HEK293 (cell line): ENCODE measurements at regions not wholly inside any gene's neighbourhood (a gene's known extent, or its start where the extent isn't known, plus 50 kb on each side); places are given as distances from the start of the nearest gene placed in this dataset.

Experiments
- GFI1B ChIP-seq: fragments of 450-650 bp; formaldehyde crosslinking; IDR thresholded peaks from 2 replicates; pipeline ENCODE4 v1.5.1; 2016; ENCODE audit warnings: missing biosample characterization, missing genetic modification characterization
- GLI2 ChIP-seq: fragments of 450-650 bp; formaldehyde crosslinking; IDR thresholded peaks from 2 replicates; pipeline ENCODE4; 2017; ENCODE audit warnings: missing biosample characterization, missing genetic modification characterization, low read depth, borderline replicate concordance
- GLIS1 ChIP-seq: fragments of 450-650 bp; formaldehyde crosslinking; IDR thresholded peaks from 2 replicates; pipeline ENCODE4 v1.5.1; 2016; ENCODE audit warnings: missing biosample characterization, missing genetic modification characterization
- HOXD13 ChIP-seq: sonication (generic); formaldehyde crosslinking; IDR thresholded peaks from 2 replicates; pipeline ENCODE4 v1.8.0; 2022; ENCODE audit warnings: missing genetic modification reagents, borderline replicate concordance
- IKZF3 ChIP-seq: fragments of 450-650 bp; IDR thresholded peaks from 2 replicates; pipeline ENCODE4 v1.5.0; 2018; ENCODE audit warnings: missing biosample characterization, mild to moderate bottlenecking, missing genetic modification characterization, moderate library complexity
- KLF16 ChIP-seq: fragments of 450-650 bp; formaldehyde crosslinking; IDR thresholded peaks from 2 replicates; pipeline ENCODE4 v1.5.1; 2017; ENCODE audit warnings: missing biosample characterization, missing genetic modification characterization
- MYNN ChIP-seq: fragments of 450-650 bp; formaldehyde crosslinking; IDR thresholded peaks from 2 replicates; pipeline ENCODE4 v1.5.1; 2016; ENCODE audit warnings: missing biosample characterization, missing genetic modification characterization, borderline replicate concordance
- OSR2 ChIP-seq: fragments of 450-650 bp; formaldehyde crosslinking; IDR thresholded peaks from 2 replicates; pipeline ENCODE4 v1.5.1; 2016; ENCODE audit warnings: missing biosample characterization, missing genetic modification characterization
- PRDM1 ChIP-seq: fragments of 450-650 bp; formaldehyde crosslinking; IDR thresholded peaks from 2 replicates; pipeline ENCODE4; 2016; ENCODE audit warnings: missing biosample characterization, missing genetic modification characterization
- SP7 ChIP-seq: fragments of 450-650 bp; formaldehyde crosslinking; IDR thresholded peaks from 2 replicates; pipeline ENCODE4 v1.5.1; 2016; ENCODE audit warnings: missing biosample characterization, missing genetic modification characterization
- YY1 ChIP-seq: fragments of 450-650 bp; formaldehyde crosslinking; IDR thresholded peaks from 2 replicates; pipeline ENCODE4 v1.5.1; 2018; ENCODE audit warnings: missing biosample characterization, missing genetic modification characterization
- ZEB2 ChIP-seq: fragments of 450-650 bp; formaldehyde crosslinking; IDR thresholded peaks from 2 replicates; pipeline ENCODE4 v1.5.1; 2016; ENCODE audit warnings: missing biosample characterization, missing genetic modification characterization
- ZIC2 ChIP-seq: fragments of 450-650 bp; formaldehyde crosslinking; IDR thresholded peaks from 2 replicates; pipeline ENCODE4 v1.5.1; 2016; ENCODE audit warnings: missing biosample characterization, missing genetic modification characterization
- ZNF114 ChIP-seq: fragments of 450-650 bp; formaldehyde crosslinking; IDR thresholded peaks from 2 replicates; pipeline ENCODE4 v1.5.0; 2017; ENCODE audit warnings: missing biosample characterization, missing genetic modification characterization
- ZNF140 ChIP-seq: fragments of 450-650 bp; formaldehyde crosslinking; IDR thresholded peaks from 2 replicates; pipeline ENCODE4 v1.5.1; 2016; ENCODE audit warnings: missing biosample characterization, missing genetic modification characterization
- ZNF146 ChIP-seq: fragments of 450-650 bp; formaldehyde crosslinking; IDR thresholded peaks from 2 replicates; pipeline ENCODE4 v1.5.1; 2016; ENCODE audit warnings: missing biosample characterization, missing genetic modification characterization
- ZNF169 ChIP-seq: fragments of 450-650 bp; formaldehyde crosslinking; IDR thresholded peaks from 2 replicates; pipeline ENCODE4 v1.5.1; 2016; ENCODE audit warnings: missing biosample characterization, missing genetic modification characterization
- ZNF24 ChIP-seq: fragments of 450-650 bp; formaldehyde crosslinking; IDR thresholded peaks from 2 replicates; pipeline ENCODE4 v1.5.1; 2016; ENCODE audit warnings: missing biosample characterization, missing genetic modification characterization
- ZNF311 ChIP-seq: fragments of 450-650 bp; formaldehyde crosslinking; IDR thresholded peaks from 2 replicates; pipeline ENCODE4 v1.5.1; 2017; ENCODE audit warnings: missing biosample characterization, missing genetic modification characterization, borderline replicate concordance
- ZNF585B ChIP-seq: fragments of 450-650 bp; formaldehyde crosslinking; IDR thresholded peaks from 2 replicates; pipeline ENCODE4 v1.5.1; 2016; ENCODE audit warnings: missing biosample characterization, missing genetic modification characterization
- ZNF626 ChIP-seq: fragments of 450-650 bp; sonication (Bioruptor Pico); formaldehyde crosslinking; IDR thresholded peaks from 2 replicates; pipeline ENCODE4 v1.5.1; 2018; ENCODE audit warnings: missing biosample characterization, missing genetic modification characterization, inconsistent platforms
- ZNF791 ChIP-seq: fragments of 450-650 bp; formaldehyde crosslinking; IDR thresholded peaks from 2 replicates; pipeline ENCODE4 v1.5.1; 2016; ENCODE audit warnings: missing biosample characterization, missing genetic modification characterization
- TF ChIP-seq, protein P1 (sequence below): fragments of 450-650 bp; formaldehyde crosslinking; IDR thresholded peaks from 2 replicates; pipeline ENCODE4; 2016; ENCODE audit warnings: missing biosample characterization, missing genetic modification characterization
- TF ChIP-seq, protein P2 (sequence below): fragments of 450-650 bp; formaldehyde crosslinking; IDR thresholded peaks from 2 replicates; pipeline ENCODE4 v1.5.1; 2016; ENCODE audit warnings: missing biosample characterization, missing genetic modification characterization
- TF ChIP-seq, protein P3 (sequence below): fragments of 450-650 bp; formaldehyde crosslinking; IDR thresholded peaks from 2 replicates; pipeline ENCODE4 v1.5.1; 2016; ENCODE audit warnings: missing biosample characterization, missing genetic modification characterization
- TF ChIP-seq, protein P4 (sequence below): fragments of 450-650 bp; formaldehyde crosslinking; IDR thresholded peaks from 2 replicates; pipeline ENCODE4 v1.5.1; 2016; ENCODE audit warnings: missing biosample characterization, missing genetic modification characterization

DNA sequence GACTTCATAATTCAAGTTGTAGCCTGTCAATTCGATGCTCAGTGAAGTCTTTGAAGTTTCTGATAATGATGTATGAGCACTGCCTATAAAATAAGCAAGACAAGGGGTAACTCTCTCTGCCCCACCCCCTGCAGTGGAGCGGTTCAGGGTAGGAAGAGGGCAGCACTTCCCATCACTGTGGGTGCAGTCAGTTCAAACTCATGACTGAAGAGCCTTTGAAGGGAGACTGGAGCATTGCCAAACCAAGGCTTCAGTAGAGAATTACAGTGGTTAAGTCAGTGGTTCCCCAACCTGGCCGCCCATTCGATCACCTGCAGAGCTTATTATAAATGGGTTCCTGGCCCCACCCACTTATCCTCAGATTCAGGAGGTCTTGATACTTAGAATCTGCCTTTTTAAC, 190.6 kb downstream of the SHQ1 start (continued):
- TF ChIP-seq ZNF140 (tag by site-specific recombination) (no peak), KLF16 (tag by site-specific recombination) (no peak), ZEB2 (tag by site-specific recombination) (no peak), GFI1B (tag by site-specific recombination) (no peak), ZIC2 (tag by site-specific recombination) (peak; percentile 71), IKZF3 (tag by site-specific recombination) (no peak), SP7 (tag by site-specific recombination) (peak; percentile 82), ZNF146 (tag by site-specific recombination) (no peak), ZNF114 (no peak), OSR2 (peak; percentile 23; the same call in 1 of the 2 replicates), ZNF311 (tag by site-specific recombination) (no peak), GLI2 (tag by site-specific recombination) (no peak), HOXD13 (no peak), YY1 (tag by site-specific recombination) (no peak), MYNN (tag by site-specific recombination) (no peak), PRDM1 (no peak), ZNF626 (no peak), ZNF169 (tag by site-specific recombination) (no peak), ZNF585B (tag by site-specific recombination) (no peak), ZNF24 (tag by site-specific recombination) (no peak), GLIS1 (tag by site-specific recombination) (peak; percentile 90), ZNF791 (no peak)
- TF ChIP-seq, protein P1, sequence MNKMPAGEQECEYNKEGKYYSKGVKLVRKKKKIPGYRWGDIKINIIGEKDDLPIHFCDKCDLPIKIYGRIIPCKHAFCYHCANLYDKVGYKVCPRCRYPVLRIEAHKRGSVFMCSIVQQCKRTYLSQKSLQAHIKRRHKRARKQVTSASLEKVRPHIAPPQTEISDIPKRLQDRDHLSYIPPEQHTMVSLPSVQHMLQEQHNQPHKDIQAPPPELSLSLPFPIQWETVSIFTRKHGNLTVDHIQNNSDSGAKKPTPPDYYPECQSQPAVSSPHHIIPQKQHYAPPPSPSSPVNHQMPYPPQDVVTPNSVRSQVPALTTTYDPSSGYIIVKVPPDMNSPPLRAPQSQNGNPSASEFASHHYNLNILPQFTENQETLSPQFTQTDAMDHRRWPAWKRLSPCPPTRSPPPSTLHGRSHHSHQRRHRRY (tag by site-specific recombination): no peak
- TF ChIP-seq, protein P2, sequence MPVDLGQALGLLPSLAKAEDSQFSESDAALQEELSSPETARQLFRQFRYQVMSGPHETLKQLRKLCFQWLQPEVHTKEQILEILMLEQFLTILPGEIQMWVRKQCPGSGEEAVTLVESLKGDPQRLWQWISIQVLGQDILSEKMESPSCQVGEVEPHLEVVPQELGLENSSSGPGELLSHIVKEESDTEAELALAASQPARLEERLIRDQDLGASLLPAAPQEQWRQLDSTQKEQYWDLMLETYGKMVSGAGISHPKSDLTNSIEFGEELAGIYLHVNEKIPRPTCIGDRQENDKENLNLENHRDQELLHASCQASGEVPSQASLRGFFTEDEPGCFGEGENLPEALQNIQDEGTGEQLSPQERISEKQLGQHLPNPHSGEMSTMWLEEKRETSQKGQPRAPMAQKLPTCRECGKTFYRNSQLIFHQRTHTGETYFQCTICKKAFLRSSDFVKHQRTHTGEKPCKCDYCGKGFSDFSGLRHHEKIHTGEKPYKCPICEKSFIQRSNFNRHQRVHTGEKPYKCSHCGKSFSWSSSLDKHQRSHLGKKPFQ (tag by site-specific recombination): no peak
- TF ChIP-seq, protein P3, sequence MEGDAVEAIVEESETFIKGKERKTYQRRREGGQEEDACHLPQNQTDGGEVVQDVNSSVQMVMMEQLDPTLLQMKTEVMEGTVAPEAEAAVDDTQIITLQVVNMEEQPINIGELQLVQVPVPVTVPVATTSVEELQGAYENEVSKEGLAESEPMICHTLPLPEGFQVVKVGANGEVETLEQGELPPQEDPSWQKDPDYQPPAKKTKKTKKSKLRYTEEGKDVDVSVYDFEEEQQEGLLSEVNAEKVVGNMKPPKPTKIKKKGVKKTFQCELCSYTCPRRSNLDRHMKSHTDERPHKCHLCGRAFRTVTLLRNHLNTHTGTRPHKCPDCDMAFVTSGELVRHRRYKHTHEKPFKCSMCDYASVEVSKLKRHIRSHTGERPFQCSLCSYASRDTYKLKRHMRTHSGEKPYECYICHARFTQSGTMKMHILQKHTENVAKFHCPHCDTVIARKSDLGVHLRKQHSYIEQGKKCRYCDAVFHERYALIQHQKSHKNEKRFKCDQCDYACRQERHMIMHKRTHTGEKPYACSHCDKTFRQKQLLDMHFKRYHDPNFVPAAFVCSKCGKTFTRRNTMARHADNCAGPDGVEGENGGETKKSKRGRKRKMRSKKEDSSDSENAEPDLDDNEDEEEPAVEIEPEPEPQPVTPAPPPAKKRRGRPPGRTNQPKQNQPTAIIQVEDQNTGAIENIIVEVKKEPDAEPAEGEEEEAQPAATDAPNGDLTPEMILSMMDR (tag by site-specific recombination): no peak
- TF ChIP-seq, protein P4, sequence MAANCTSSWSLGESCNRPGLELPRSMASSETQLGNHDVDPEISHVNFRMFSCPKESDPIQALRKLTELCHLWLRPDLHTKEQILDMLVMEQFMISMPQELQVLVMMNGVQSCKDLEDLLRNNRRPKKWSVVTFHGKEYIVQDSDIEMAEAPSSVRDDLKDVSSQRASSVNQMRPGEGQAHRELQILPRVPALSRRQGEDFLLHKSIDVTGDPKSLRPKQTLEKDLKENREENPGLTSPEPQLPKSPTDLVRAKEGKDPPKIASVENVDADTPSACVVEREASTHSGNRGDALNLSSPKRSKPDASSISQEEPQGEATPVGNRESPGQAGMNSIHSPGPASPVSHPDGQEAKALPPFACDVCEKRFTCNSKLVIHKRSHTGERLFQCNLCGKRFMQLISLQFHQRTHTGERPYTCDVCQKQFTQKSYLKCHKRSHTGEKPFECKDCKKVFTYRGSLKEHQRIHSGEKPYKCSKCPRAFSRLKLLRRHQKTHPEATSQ (tag by site-specific recombination): no peak
